WTC11 (cell line): ENCODE measurements at regions not wholly inside any gene's neighbourhood (a gene's known extent, or its start where the extent isn't known, plus 50 kb on each side); places are given as distances from the start of the nearest gene placed in this dataset.

Source experiments
- ATAC-seq: fragments of 200-7000 bp; cut with Tn5 transposase; 2 replicates; pipeline ENCODE4 v1.10.0; 2021; ENCODE audit warnings: mild to moderate bottlenecking, moderate library complexity
- CTCF ChIA-PET: fragments of 300-600 bp; sonication (Branson Sonifier 250); formaldehyde crosslinking; loops from one replicate; lab custom pipeline; 2021; ENCODE audit warnings: antibody characterized with exemption; lab: Charles Lee
- POLR2A ChIA-PET: fragments of 350-600 bp; sonication (Branson Sonifier 250); formaldehyde crosslinking; loops from one replicate; lab custom pipeline; 2021; ENCODE audit warnings: antibody characterized with exemption; lab: Charles Lee
- DNase-seq: peaks from one replicate; pipeline ENCODE4 v3.0.0; 2021; ENCODE audit warnings: low spot score
- H3K27ac Mint-ChIP-seq: 2 replicates; pipeline ENCODE4 v1.8.0; 2021; ENCODE audit warnings: mixed read lengths
- H3K27me3 Mint-ChIP-seq: 2 replicates; pipeline ENCODE4 v1.8.0; 2021; ENCODE audit warnings: low read depth, mild to moderate bottlenecking, moderate library complexity, mixed read lengths
- H3K36me3 Mint-ChIP-seq: 2 replicates; pipeline ENCODE4 v1.8.0; 2021; ENCODE audit warnings: mixed read lengths
- H3K4me1 Mint-ChIP-seq: 2 replicates; pipeline ENCODE4 v1.8.0; 2022; ENCODE audit warnings: mixed read lengths
- H3K4me3 Mint-ChIP-seq: 2 replicates; pipeline ENCODE4 v1.8.0; 2021; ENCODE audit warnings: mild to moderate bottlenecking, moderate library complexity, mixed read lengths
- H3K9me3 Mint-ChIP-seq: 2 replicates; pipeline ENCODE4 v1.8.0; 2021; ENCODE audit warnings: mixed read lengths
- ARID4B ChIP-seq: sonication (generic); formaldehyde crosslinking; IDR thresholded peaks from 2 replicates; pipeline ENCODE4 v1.8.0; 2023; ENCODE audit warnings: missing genetic modification reagents, mild to moderate bottlenecking, borderline replicate concordance
- ATF3 ChIP-seq: sonication (generic); formaldehyde crosslinking; conservative IDR thresholded peaks from 2 replicates; pipeline ENCODE4 v1.8.1; 2022; ENCODE audit warnings: mild to moderate bottlenecking, missing genetic modification reagents
- ATF6 ChIP-seq: sonication (generic); formaldehyde crosslinking; IDR thresholded peaks from 2 replicates; pipeline ENCODE4 v1.8.1; 2023; ENCODE audit warnings: mild to moderate bottlenecking, missing genetic modification reagents
- CBFB ChIP-seq: sonication (generic); formaldehyde crosslinking; IDR thresholded peaks from 2 replicates; pipeline ENCODE4 v1.8.1; 2022; ENCODE audit warnings: mild to moderate bottlenecking, low read depth, missing genetic modification reagents
- CREM ChIP-seq: sonication (generic); formaldehyde crosslinking; IDR thresholded peaks from 2 replicates; pipeline ENCODE4 v1.8.1; 2022; ENCODE audit warnings: mild to moderate bottlenecking, missing genetic modification reagents, moderate library complexity
- E2F5 ChIP-seq: sonication (generic); formaldehyde crosslinking; IDR thresholded peaks from 2 replicates; pipeline ENCODE4 v1.8.1; 2022; ENCODE audit warnings: mild to moderate bottlenecking, moderate library complexity, missing genetic modification reagents
- ELF4 ChIP-seq: sonication (generic); formaldehyde crosslinking; IDR thresholded peaks from 2 replicates; pipeline ENCODE4 v1.8.1; 2022; ENCODE audit warnings: low read depth, mild to moderate bottlenecking, moderate library complexity, missing genetic modification reagents
- ESRRA ChIP-seq: sonication (generic); formaldehyde crosslinking; IDR thresholded peaks from 2 replicates; pipeline ENCODE4 v1.8.1; 2022; ENCODE audit warnings: mild to moderate bottlenecking, missing genetic modification reagents, borderline replicate concordance
- FOXJ3 ChIP-seq: sonication (generic); formaldehyde crosslinking; IDR thresholded peaks from 2 replicates; pipeline ENCODE4 v1.9.0; 2021; ENCODE audit warnings: missing genetic modification reagents, mild to moderate bottlenecking, borderline replicate concordance
- FOXP1 ChIP-seq: sonication (generic); formaldehyde crosslinking; IDR thresholded peaks from 2 replicates; pipeline ENCODE4 v1.8.0; 2022; ENCODE audit warnings: missing genetic modification reagents, mild to moderate bottlenecking, moderate library complexity, borderline replicate concordance
- FOXP4 ChIP-seq: sonication (generic); formaldehyde crosslinking; IDR thresholded peaks from 2 replicates; pipeline ENCODE4 v1.8.0; 2022; ENCODE audit warnings: mild to moderate bottlenecking, missing genetic modification reagents
- GTF2I ChIP-seq: fragments of 250-450 bp; sonication (Bioruptor Pico); conservative IDR thresholded peaks from 2 replicates; pipeline ENCODE4 v1.4.0; 2021; ENCODE audit warnings: mild to moderate bottlenecking
- HMGA2 ChIP-seq: fragments of 250-450 bp; sonication (Bioruptor Pico); IDR thresholded peaks from 2 replicates; pipeline ENCODE4 v1.4.0; 2021; ENCODE audit warnings: mild to moderate bottlenecking, moderate library complexity
- HMGXB4 ChIP-seq: sonication (generic); formaldehyde crosslinking; IDR thresholded peaks from 2 replicates; pipeline ENCODE4 v1.8.1; 2023; ENCODE audit warnings: mild to moderate bottlenecking, moderate library complexity, missing genetic modification reagents
- IRF2 ChIP-seq: sonication (generic); formaldehyde crosslinking; IDR thresholded peaks from 2 replicates; pipeline ENCODE4 v1.8.0; 2022; ENCODE audit warnings: low read depth, missing genetic modification reagents, borderline replicate concordance
- JAZF1 ChIP-seq: fragments of 250-450 bp; sonication (Bioruptor Pico); IDR thresholded peaks from 2 replicates; pipeline ENCODE4 v1.9.0; 2021; ENCODE audit warnings: moderate library complexity, mild to moderate bottlenecking, inconsistent platforms
- KAT7 ChIP-seq: sonication (generic); formaldehyde crosslinking; IDR thresholded peaks from 2 replicates; pipeline ENCODE4 v1.8.1; 2023; ENCODE audit warnings: missing genetic modification reagents, mild to moderate bottlenecking, borderline replicate concordance
- MXD4 ChIP-seq: fragments of 250-450 bp; sonication (Bioruptor Pico); IDR thresholded peaks from 2 replicates; pipeline ENCODE4 v1.8.0; 2021; ENCODE audit warnings: mild to moderate bottlenecking, moderate library complexity, borderline replicate concordance
- NR1H2 ChIP-seq: sonication (generic); formaldehyde crosslinking; IDR thresholded peaks from 2 replicates; pipeline ENCODE4 v1.9.0; 2021; ENCODE audit warnings: mild to moderate bottlenecking, moderate library complexity, missing genetic modification reagents
- NR3C1 ChIP-seq: sonication (generic); formaldehyde crosslinking; conservative IDR thresholded peaks from 2 replicates; pipeline ENCODE4 v1.8.1; 2023; ENCODE audit warnings: low read depth, mild to moderate bottlenecking, missing genetic modification reagents
- TEAD4 ChIP-seq: sonication (generic); formaldehyde crosslinking; IDR thresholded peaks from 2 replicates; pipeline ENCODE4 v1.8.0; 2022; ENCODE audit warnings: mild to moderate bottlenecking, missing genetic modification reagents
- ZNF219 ChIP-seq: sonication (generic); formaldehyde crosslinking; IDR thresholded peaks from 2 replicates; pipeline ENCODE4 v1.8.0; 2023; ENCODE audit warnings: missing genetic modification reagents, mild to moderate bottlenecking, borderline replicate concordance
- ZNF317 ChIP-seq: sonication (generic); formaldehyde crosslinking; IDR thresholded peaks from 2 replicates; pipeline ENCODE4 v1.8.1; 2023; ENCODE audit warnings: low read depth, mild to moderate bottlenecking, moderate library complexity, missing genetic modification reagents, borderline replicate concordance
- ZNF396 ChIP-seq: fragments of 250-450 bp; sonication (Bioruptor Pico); IDR thresholded peaks from 2 replicates; pipeline ENCODE4 v1.8.0; 2021; ENCODE audit warnings: mild to moderate bottlenecking, moderate library complexity, borderline replicate concordance

GRCh38 chr7:109387530-109387929 is 817.9 kb downstream of the DNAJB9 start:
- TF ChIP-seq IRF2 = no peak
- TF ChIP-seq FOXJ3 (CRISPR knock-in tag) = no peak
- no peak for TF ChIP-seq ZNF219 (CRISPR knock-in tag)
- TF ChIP-seq NR1H2 (CRISPR knock-in tag) = no peak
- no peak for TF ChIP-seq HMGA2 (CRISPR knock-in tag)
- TF ChIP-seq ARID4B (CRISPR knock-in tag) = no peak
- TF ChIP-seq FOXP4 (CRISPR knock-in tag) = no peak
- no peak for TF ChIP-seq JAZF1 (CRISPR knock-in tag)
- no peak for TF ChIP-seq NR3C1 (CRISPR knock-in tag)
- no peak for TF ChIP-seq ZNF396 (CRISPR knock-in tag)
- no peak for TF ChIP-seq ESRRA (CRISPR knock-in tag)
- no peak for TF ChIP-seq KAT7
- TF ChIP-seq CREM (CRISPR knock-in tag) = no peak
- TF ChIP-seq HMGXB4 (CRISPR knock-in tag) = no peak
- no peak for TF ChIP-seq CBFB (CRISPR knock-in tag)
- no peak for TF ChIP-seq ATF3 (CRISPR knock-in tag)
- H3K4me1 Mint-ChIP-seq = no peaks in the 10 kb centered on the region
- ChIA-PET CTCF (no interaction called here), POLR2A (no interaction called here)
- no peak for ATAC-seq
- H3K36me3 Mint-ChIP-seq = no peaks in the 10 kb centered on the region
- H3K9me3 Mint-ChIP-seq = peaks cover 5% of the 10 kb centered on the region; the same call in 1 of the 2 replicates
- H3K27ac Mint-ChIP-seq = no peak overlapping the region
- H3K4me3 Mint-ChIP-seq = no peak overlapping the region
- no peak for DNase-seq
- H3K27me3 Mint-ChIP-seq = no peaks in the 10 kb centered on the region

GRCh38 chr7:109391240-109391639 is 821.6 kb downstream of the DNAJB9 start:
- Mint-ChIP-seq H3K4me3 (no peak overlapping the region), H3K27ac (no peak overlapping the region), H3K9me3 (no peaks in the 10 kb centered on the region), H3K4me1 (no peaks in the 10 kb centered on the region), H3K27me3 (no peaks in the 10 kb centered on the region), H3K36me3 (no peaks in the 10 kb centered on the region)
- TF ChIP-seq E2F5 (CRISPR knock-in tag) (no peak), CBFB (CRISPR knock-in tag) (no peak), ZNF317 (CRISPR knock-in tag) (no peak), GTF2I (CRISPR knock-in tag) (no peak), ELF4 (CRISPR knock-in tag) (no peak), TEAD4 (CRISPR knock-in tag) (no peak), JAZF1 (CRISPR knock-in tag) (no peak), ATF6 (CRISPR knock-in tag) (no peak), MXD4 (no peak), FOXP1 (CRISPR knock-in tag) (no peak)
- POLR2A ChIA-PET = no interaction called here
- CTCF ChIA-PET = no interaction called here
- ATAC-seq (no peak), DNase-seq (no peak)
